ENCODE measurements at regions not wholly inside any gene's neighbourhood (a gene's known extent, or its start where the extent isn't known, plus 50 kb on each side); places are given as distances from the start of the nearest gene placed in this dataset.

- no peak overlapping the region for H3K27ac Mint-ChIP-seq
- TF ChIP-seq EZH2phosphoT487 (IDR thresholded peaks at IDR 0.05; ENCODE audit: unreplicated experiment) (no peak), CREB1 (CRISPR knock-in tag; IDR thresholded peaks at IDR 0.05; ENCODE audit: low read depth) (no peak)
- TF ChIP-seq, protein P1, sequence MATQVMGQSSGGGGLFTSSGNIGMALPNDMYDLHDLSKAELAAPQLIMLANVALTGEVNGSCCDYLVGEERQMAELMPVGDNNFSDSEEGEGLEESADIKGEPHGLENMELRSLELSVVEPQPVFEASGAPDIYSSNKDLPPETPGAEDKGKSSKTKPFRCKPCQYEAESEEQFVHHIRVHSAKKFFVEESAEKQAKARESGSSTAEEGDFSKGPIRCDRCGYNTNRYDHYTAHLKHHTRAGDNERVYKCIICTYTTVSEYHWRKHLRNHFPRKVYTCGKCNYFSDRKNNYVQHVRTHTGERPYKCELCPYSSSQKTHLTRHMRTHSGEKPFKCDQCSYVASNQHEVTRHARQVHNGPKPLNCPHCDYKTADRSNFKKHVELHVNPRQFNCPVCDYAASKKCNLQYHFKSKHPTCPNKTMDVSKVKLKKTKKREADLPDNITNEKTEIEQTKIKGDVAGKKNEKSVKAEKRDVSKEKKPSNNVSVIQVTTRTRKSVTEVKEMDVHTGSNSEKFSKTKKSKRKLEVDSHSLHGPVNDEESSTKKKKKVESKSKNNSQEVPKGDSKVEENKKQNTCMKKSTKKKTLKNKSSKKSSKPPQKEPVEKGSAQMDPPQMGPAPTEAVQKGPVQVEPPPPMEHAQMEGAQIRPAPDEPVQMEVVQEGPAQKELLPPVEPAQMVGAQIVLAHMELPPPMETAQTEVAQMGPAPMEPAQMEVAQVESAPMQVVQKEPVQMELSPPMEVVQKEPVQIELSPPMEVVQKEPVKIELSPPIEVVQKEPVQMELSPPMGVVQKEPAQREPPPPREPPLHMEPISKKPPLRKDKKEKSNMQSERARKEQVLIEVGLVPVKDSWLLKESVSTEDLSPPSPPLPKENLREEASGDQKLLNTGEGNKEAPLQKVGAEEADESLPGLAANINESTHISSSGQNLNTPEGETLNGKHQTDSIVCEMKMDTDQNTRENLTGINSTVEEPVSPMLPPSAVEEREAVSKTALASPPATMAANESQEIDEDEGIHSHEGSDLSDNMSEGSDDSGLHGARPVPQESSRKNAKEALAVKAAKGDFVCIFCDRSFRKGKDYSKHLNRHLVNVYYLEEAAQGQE (IDR thresholded peaks at IDR 0.05; ENCODE audit: unreplicated experiment) = peak; percentile 92
- H3K4me1 Mint-ChIP-seq = no peaks in the 10 kb centered on the region
- H3K79me2 ChIP-seq (replicated peaks; ENCODE audit: insufficient read depth) = no peaks in the 10 kb centered on the region
- H3F3A ChIP-seq (replicated peaks; ENCODE audit: low read depth) = no peaks in the 10 kb centered on the region
- no peaks in the 10 kb centered on the region for H3K36me3 ChIP-seq (ENCODE audit: insufficient read depth)
- peaks cover 3% of the 10 kb centered on the region for H3K27me3 Mint-ChIP-seq (ENCODE audit: insufficient read depth, low read depth, poor library complexity)
- DNase-seq (ENCODE audit: low spot score) = peak; percentile 74
- peak; percentile 74 for ATAC-seq
- no peak overlapping the region for H3K4me2 ChIP-seq
- no peaks in the 10 kb centered on the region for H4K20me1 ChIP-seq (replicated peaks; ENCODE audit: insufficient read depth)
- H3K27ac ChIP-seq (ENCODE audit: low read depth) = no peak overlapping the region
- no peaks in the 10 kb centered on the region for H3K9me2 ChIP-seq (ENCODE audit: insufficient read depth)
- no peak overlapping the region for H3K4me3 Mint-ChIP-seq
- H3K4me1 ChIP-seq (ENCODE audit: insufficient read depth) = 0 out of 2 replicates have a peak, but pooled peaks cover 3% of the 10 kb centered on the region
- no peaks in the 10 kb centered on the region for H3K36me3 Mint-ChIP-seq (ENCODE audit: low read depth)
- no peaks in the 10 kb centered on the region; the same call in 2 of the 3 replicates for H3K9me3 Mint-ChIP-seq
- H3K27me3 ChIP-seq (ENCODE audit: insufficient read depth) = no peaks in the 10 kb centered on the region
- no peak overlapping the region for H2AFZ ChIP-seq
- H3K4me3 ChIP-seq = no peak overlapping the region
These were observed 124.8 kb upstream of the WSCD2 start for GRCh38 chr12:108004319-108004718.

GRCh38 chr12:108008163-108008905 lies 120.8 kb upstream of the WSCD2 start:
- DNase-seq (ENCODE audit: low spot score) (no peak), ATAC-seq (no peak)
- Mint-ChIP-seq H3K4me1 (no peaks in the 10 kb centered on the region), H3K27me3 (ENCODE audit: insufficient read depth, low read depth, poor library complexity) (peaks cover 3% of the 10 kb centered on the region), H3K9me3 (no peaks in the 10 kb centered on the region), H3K36me3 (ENCODE audit: low read depth) (no peaks in the 10 kb centered on the region), H3K27ac (no peak overlapping the region), H3K4me3 (no peak overlapping the region)
- Histone ChIP-seq H3K4me3 (no peak overlapping the region), H3K27me3 (ENCODE audit: insufficient read depth) (no peaks in the 10 kb centered on the region), H3K27ac (ENCODE audit: low read depth) (no peak overlapping the region), H3K36me3 (ENCODE audit: insufficient read depth) (no peaks in the 10 kb centered on the region), H2AFZ (no peak overlapping the region), H3K4me1 (ENCODE audit: insufficient read depth) (0 out of 2 replicates have a peak, but pooled peaks cover 3% of the 10 kb centered on the region), H4K20me1 (replicated peaks; ENCODE audit: insufficient read depth) (no peaks in the 10 kb centered on the region), H3K79me2 (replicated peaks; ENCODE audit: insufficient read depth) (no peaks in the 10 kb centered on the region), H3K9me2 (ENCODE audit: insufficient read depth) (no peaks in the 10 kb centered on the region), H3F3A (replicated peaks; ENCODE audit: low read depth) (no peaks in the 10 kb centered on the region), H3K4me2 (no peak overlapping the region)
- TF ChIP-seq ZNF114 (CRISPR knock-in tag; IDR thresholded peaks at IDR 0.05) (no peak), NANOG (IDR thresholded peaks at IDR 0.05; ENCODE audit: borderline replicate concordance) (no peak), ZNF331 (CRISPR knock-in tag; IDR thresholded peaks at IDR 0.05; ENCODE audit: low read depth) (no peak), JUNB (IDR thresholded peaks at IDR 0.05; ENCODE audit: unreplicated experiment) (no peak), CTCF (conservative IDR thresholded peaks at IDR 0.05; ENCODE audit: low read depth in 2 of 2) (no peak), STAT1 (IDR thresholded peaks at IDR 0.05; ENCODE audit: unreplicated experiment) (no peak)
- TF ChIP-seq, protein P1 (IDR thresholded peaks at IDR 0.05; ENCODE audit: unreplicated experiment) = no peak

All from GM23338 (cell line).